Lung microvascular endothelial cell (primary cell): ENCODE measurements at regions not wholly inside any gene's neighbourhood (a gene's known extent, or its start where the extent isn't known, plus 50 kb on each side); places are given as distances from the start of the nearest gene placed in this dataset.

Experiments
- DNase-seq, 2 donors: peaks; one replicate each; pipeline versions ENCODE4 v3.0.0 to v3.0.0-alpha.2; 2010; ENCODE audit warnings: low read depth in 2 of 2

GRCh38 chr16:64826374-64826773, 295.5 kb downstream of the CDH11 start:
- DNase-seq, result no peak

- no peak for DNase-seq
These were observed 298.3 kb downstream of the CDH11 start for GRCh38 chr16:64823481-64824075.

GRCh38 chr16:64809876-64810629, 311.8 kb downstream of the CDH11 start:
- no peak for DNase-seq

GRCh38 chr16:64808474-64808873, 313.4 kb downstream of the CDH11 start:
- no peak for DNase-seq

- no peak for DNase-seq
These were observed 330.1 kb downstream of the CDH11 start for GRCh38 chr16:64791756-64792155.

GRCh38 chr16:64784635-64785034, 337.2 kb downstream of the CDH11 start:
- DNase-seq, result no peak

GRCh38 chr16:64782484-64782883, 339.4 kb downstream of the CDH11 start:
- DNase-seq, result no peak

- DNase-seq, result no peak
These were observed 341.4 kb downstream of the CDH11 start for GRCh38 chr16:64780445-64780844.

GRCh38 chr16:64778777-64779176, 343.1 kb downstream of the CDH11 start:
- DNase-seq, result no peak

- DNase-seq, result no peak
These were observed 348.2 kb downstream of the CDH11 start for GRCh38 chr16:64773638-64774037.

GRCh38 chr16:64773184-64773583, 348.7 kb downstream of the CDH11 start:
- no peak for DNase-seq

- DNase-seq, result no peak
These were observed 350.6 kb downstream of the CDH11 start for GRCh38 chr16:64771273-64771672.

- DNase-seq, result no peak
These were observed 359.7 kb downstream of the CDH11 start for GRCh38 chr16:64762211-64762610.

- DNase-seq, result no peak
These were observed 367.6 kb downstream of the CDH11 start for GRCh38 chr16:64754279-64754678.

- DNase-seq, result no peak
These were observed 370.0 kb downstream of the CDH11 start for GRCh38 chr16:64751906-64752305.

GRCh38 chr16:64749346-64749745, 372.5 kb downstream of the CDH11 start:
- no peak for DNase-seq

GRCh38 chr16:64745258-64745930, 376.5 kb downstream of the CDH11 start:
- no peak for DNase-seq

GRCh38 chr16:64742455-64743223, 379.2 kb downstream of the CDH11 start:
- no peak for DNase-seq

- DNase-seq, result no peak
These were observed 381.6 kb downstream of the CDH11 start for GRCh38 chr16:64740261-64740660.

- DNase-seq, result no peak
These were observed 383.4 kb downstream of the CDH11 start for GRCh38 chr16:64738321-64738960.

- no peak for DNase-seq
These were observed 385.0 kb downstream of the CDH11 start for GRCh38 chr16:64736857-64737256.

GRCh38 chr16:64731891-64732290, 390.0 kb downstream of the CDH11 start:
- no peak for DNase-seq
